ENCODE measurements at regions not wholly inside any gene's neighbourhood (a gene's known extent, or its start where the extent isn't known, plus 50 kb on each side); places are given as distances from the start of the nearest gene placed in this dataset.
"Not testable (repeated sequence)": the region's sequence is repeated elsewhere in the genome, so short reads cannot be mapped to it uniquely, and the experiment has no call there.

DNA sequence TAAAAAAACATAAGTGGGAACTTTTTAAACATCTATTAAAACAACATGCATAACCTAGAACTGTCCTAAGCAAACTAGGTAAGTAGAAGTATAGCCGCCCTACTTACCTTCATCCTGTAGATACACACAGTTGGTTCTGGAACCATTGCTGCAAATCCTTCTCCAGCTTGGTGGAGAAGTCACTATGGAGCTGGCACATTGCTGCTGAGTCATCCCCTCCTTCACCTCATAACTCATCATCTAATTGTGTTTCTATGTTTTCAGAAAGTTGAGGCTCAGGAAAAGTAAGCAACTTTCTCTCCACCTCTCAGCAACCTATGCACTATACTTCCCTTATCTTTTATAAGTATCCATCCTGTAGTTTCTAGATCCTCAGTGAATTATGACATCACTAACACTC, 269.8 kb upstream of the MMADHC start:
- Mint-ChIP-seq H3K4me3 (no peak overlapping the region), H3K27ac (no peak overlapping the region), H3K9me3 (peaks cover 3% of the 10 kb centered on the region), H3K27me3 (no peaks in the 10 kb centered on the region), H3K36me3 (no peaks in the 10 kb centered on the region), H3K4me1 (no peaks in the 10 kb centered on the region)
- DNase-seq = no peak

DNA sequence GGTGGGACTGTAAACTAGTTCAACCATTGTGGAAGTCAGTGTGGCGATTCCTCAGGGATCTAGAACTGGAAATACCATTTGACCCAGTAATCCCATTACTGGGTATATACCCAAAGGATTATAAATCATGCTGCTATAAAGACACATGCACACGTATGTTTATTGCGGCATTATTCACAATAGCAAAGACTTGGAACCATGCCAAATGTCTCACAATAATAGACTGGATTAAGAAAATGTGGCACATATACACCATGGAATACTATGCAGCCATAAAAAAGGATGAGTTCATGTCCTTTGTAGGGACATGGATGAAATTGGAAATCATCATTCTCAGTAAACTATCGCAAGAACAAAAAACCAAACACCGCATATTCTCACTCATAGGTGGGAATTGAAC, 268.3 kb upstream of the MMADHC start:
- H3K9me3 Mint-ChIP-seq, DNase-seq, H3K27me3 Mint-ChIP-seq, H3K4me1 Mint-ChIP-seq, H3K36me3 Mint-ChIP-seq, H3K4me3 Mint-ChIP-seq, H3K27ac Mint-ChIP-seq: not testable (repeated sequence)

DNA sequence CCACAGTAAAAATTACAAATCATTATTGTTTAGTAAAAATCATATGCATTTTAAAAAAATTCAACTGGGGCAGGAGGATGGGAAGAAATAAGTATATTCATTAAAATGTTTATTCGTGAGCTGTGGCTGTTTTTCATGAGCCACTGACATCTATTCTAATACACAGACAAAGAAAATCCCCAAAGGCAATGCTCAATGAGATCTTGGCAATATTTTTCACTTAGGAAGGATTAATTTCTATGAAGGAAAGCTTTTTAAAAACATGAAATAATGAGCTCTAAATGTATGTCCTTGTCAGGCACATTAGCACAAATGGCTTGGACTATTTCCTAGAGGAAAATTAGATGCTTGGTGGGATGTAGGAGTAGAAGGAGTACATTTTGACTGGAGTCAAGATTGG, 262.0 kb upstream of the MMADHC start:
- no peak overlapping the region for H3K4me3 Mint-ChIP-seq
- H3K27me3 Mint-ChIP-seq = no peaks in the 10 kb centered on the region
- H3K4me1 Mint-ChIP-seq = no peaks in the 10 kb centered on the region
- H3K27ac Mint-ChIP-seq = no peak overlapping the region
- H3K9me3 Mint-ChIP-seq = peaks cover 1% of the 10 kb centered on the region
- H3K36me3 Mint-ChIP-seq = no peaks in the 10 kb centered on the region
- no peak for DNase-seq

- peaks cover 1% of the 10 kb centered on the region for H3K9me3 Mint-ChIP-seq
- no peak overlapping the region for H3K27ac Mint-ChIP-seq
- DNase-seq = no peak
- H3K4me1 Mint-ChIP-seq = no peaks in the 10 kb centered on the region
- no peaks in the 10 kb centered on the region for H3K27me3 Mint-ChIP-seq
- H3K4me3 Mint-ChIP-seq = no peak overlapping the region
- H3K36me3 Mint-ChIP-seq = no peaks in the 10 kb centered on the region
These were observed 261.6 kb upstream of the MMADHC start for GRCh38 chr2:149849136-149849535.

DNA sequence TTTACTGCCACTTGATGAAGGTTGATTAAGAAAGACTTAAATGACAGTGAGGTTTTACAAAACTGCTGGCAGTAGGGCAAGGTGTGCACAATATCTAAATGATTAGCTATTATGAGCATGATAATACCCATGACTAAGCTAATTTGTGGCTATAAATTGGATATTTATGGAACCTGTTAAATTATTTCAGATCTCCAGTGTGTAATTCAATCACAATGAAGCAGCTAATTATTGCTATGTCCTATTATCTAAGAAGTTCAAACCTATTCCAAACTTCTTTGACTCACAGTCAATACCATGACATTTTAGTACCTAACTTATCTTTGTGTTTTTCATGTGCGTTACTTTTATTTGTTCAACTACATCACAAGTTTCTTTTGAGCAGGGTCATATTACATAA, 253.8 kb upstream of the MMADHC start:
- Mint-ChIP-seq H3K4me3 (no peak overlapping the region), H3K9me3 (peaks cover 6% of the 10 kb centered on the region), H3K27me3 (no peaks in the 10 kb centered on the region), H3K36me3 (no peaks in the 10 kb centered on the region), H3K4me1 (no peaks in the 10 kb centered on the region), H3K27ac (no peak overlapping the region)
- DNase-seq = no peak

DNA sequence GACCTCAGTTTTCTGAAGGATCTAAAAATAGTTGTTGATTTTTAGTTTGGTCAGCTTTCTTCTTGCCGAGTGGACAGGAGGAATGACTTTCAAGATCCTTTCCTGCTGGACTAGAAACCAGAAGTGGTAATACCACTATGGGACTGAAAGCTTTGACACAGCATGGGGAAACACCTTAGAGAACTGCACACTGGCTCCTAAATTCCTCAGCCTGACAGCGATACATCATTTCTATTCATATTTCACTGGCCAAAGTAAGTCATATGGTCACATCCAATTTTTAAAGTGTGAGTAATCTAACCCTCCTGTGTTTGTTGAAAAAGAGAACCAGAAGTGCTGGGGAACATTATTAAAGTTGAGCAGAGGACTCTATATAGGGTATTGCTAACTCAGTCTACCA, 244.7 kb upstream of the MMADHC start:
- Mint-ChIP-seq H3K36me3 (no peaks in the 10 kb centered on the region), H3K9me3 (peaks cover 5% of the 10 kb centered on the region), H3K27me3 (no peaks in the 10 kb centered on the region), H3K4me1 (no peaks in the 10 kb centered on the region), H3K27ac (no peak overlapping the region), H3K4me3 (no peak overlapping the region)
- DNase-seq = no peak

DNA sequence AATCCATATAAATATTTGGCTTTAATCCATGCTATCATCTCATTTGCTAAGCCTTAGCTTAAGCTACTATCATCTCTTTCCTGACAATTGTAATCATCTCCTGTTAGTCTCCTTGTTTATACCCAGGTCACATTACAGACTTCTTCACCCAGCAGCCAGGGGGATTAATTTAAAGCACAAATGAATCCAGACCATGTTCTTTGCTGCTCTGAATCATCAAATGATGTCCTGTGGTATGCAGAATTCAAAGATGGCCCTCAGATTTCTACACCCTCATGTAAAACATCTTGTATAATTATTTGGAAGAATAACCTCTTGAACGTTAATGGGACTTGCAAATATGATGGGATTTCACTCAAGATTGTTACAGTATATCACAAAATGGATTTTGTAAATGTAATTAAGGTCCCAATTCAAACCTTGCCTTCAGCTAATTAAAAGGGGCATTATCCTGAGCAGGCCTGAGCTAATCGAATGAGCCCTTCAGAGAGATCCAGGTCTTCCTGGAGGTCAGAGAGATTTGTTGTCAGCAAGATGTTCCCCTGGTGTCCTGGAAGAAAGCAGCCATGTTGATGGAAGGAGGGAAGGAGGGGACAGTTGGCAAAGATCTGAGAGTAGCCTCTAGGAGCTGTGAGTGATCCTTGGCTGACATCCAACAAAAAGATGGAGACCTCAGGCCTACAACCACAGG, 241.1 kb upstream of the MMADHC start:
- H3K4me3 Mint-ChIP-seq = no peak overlapping the region
- no peaks in the 10 kb centered on the region for H3K27me3 Mint-ChIP-seq
- H3K36me3 Mint-ChIP-seq = no peaks in the 10 kb centered on the region
- DNase-seq = no peak
- H3K9me3 Mint-ChIP-seq = peaks cover 2% of the 10 kb centered on the region
- H3K4me1 Mint-ChIP-seq = no peaks in the 10 kb centered on the region
- H3K27ac Mint-ChIP-seq = no peak overlapping the region

GRCh38 chr2:149827585-149828126, 240.1 kb upstream of the MMADHC start:
- H3K36me3 Mint-ChIP-seq = no peaks in the 10 kb centered on the region
- no peak overlapping the region for H3K4me3 Mint-ChIP-seq
- no peak for DNase-seq
- H3K4me1 Mint-ChIP-seq = no peaks in the 10 kb centered on the region
- no peaks in the 10 kb centered on the region for H3K27me3 Mint-ChIP-seq
- peaks cover 2% of the 10 kb centered on the region for H3K9me3 Mint-ChIP-seq
- no peak overlapping the region for H3K27ac Mint-ChIP-seq

DNA sequence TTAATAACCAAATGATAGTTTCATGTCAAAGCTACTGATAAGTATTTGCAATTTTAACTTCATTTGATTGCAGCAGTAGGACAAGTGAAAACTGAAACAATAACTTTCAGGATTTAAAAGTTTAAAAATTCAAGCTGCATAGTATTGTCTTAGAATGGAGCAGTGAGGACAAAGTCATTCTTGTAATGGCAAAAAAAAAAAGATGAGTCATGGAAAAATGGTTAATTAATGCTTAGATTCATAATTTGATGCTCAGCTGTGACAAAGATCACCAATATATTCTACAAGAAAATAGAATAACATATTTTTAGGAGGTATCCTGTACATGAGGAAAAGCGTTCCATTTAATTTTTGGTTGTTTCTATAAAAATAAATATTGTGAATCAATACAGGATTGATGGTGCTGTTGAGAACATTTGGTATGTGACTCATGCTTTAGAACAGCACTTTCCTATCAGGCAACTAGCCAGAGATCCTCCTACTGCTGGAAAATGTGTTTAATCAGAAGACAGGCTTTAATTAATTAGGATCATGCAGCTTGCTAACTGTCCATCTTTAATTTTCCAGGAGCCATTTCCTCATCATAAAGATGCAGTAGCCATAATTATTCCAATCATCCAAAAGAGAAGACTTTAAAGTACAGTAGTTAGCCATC, 239.0 kb upstream of the MMADHC start:
- Mint-ChIP-seq H3K4me1 (no peaks in the 10 kb centered on the region), H3K27me3 (no peaks in the 10 kb centered on the region), H3K36me3 (no peaks in the 10 kb centered on the region), H3K9me3 (peaks cover 3% of the 10 kb centered on the region), H3K27ac (no peak overlapping the region), H3K4me3 (no peak overlapping the region)
- DNase-seq = no peak

DNA sequence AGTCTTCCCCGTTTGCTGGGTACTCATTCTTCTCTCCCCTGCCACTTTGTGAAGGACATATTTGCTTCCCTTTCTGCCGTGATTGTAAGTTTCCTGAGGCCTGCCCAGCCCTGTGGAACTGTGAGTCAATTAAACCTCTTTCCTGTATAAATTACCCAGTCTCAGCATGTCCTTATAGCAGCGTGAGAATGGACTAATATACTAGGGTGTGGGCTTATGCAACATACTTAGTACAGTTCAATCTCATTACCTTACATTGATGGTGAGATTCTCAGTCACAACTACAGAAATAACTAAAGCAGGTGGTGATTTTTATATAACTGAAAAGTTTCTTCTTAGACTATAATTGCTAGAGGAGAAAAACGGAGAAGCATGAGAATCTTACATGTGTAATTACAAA, 237.9 kb upstream of the MMADHC start:
- Mint-ChIP-seq H3K4me3 (no peak overlapping the region), H3K9me3 (peaks cover 4% of the 10 kb centered on the region), H3K27ac (no peak overlapping the region), H3K4me1 (no peaks in the 10 kb centered on the region), H3K27me3 (no peaks in the 10 kb centered on the region), H3K36me3 (no peaks in the 10 kb centered on the region)
- no peak for DNase-seq

- H3K27me3 Mint-ChIP-seq = no peaks in the 10 kb centered on the region
- no peaks in the 10 kb centered on the region for H3K36me3 Mint-ChIP-seq
- H3K4me1 Mint-ChIP-seq = no peaks in the 10 kb centered on the region
- H3K27ac Mint-ChIP-seq = no peak overlapping the region
- no peak overlapping the region for H3K4me3 Mint-ChIP-seq
- peaks cover 4% of the 10 kb centered on the region for H3K9me3 Mint-ChIP-seq
- DNase-seq = no peak
These were observed 236.6 kb upstream of the MMADHC start for GRCh38 chr2:149824136-149824535.

GRCh38 chr2:149819356-149819957, 231.9 kb upstream of the MMADHC start:
- H3K4me1 Mint-ChIP-seq = no peaks in the 10 kb centered on the region
- no peak for DNase-seq
- no peak overlapping the region for H3K4me3 Mint-ChIP-seq
- H3K27me3 Mint-ChIP-seq = no peaks in the 10 kb centered on the region
- no peaks in the 10 kb centered on the region for H3K36me3 Mint-ChIP-seq
- H3K27ac Mint-ChIP-seq = no peak overlapping the region
- H3K9me3 Mint-ChIP-seq = peaks cover 2% of the 10 kb centered on the region

DNA sequence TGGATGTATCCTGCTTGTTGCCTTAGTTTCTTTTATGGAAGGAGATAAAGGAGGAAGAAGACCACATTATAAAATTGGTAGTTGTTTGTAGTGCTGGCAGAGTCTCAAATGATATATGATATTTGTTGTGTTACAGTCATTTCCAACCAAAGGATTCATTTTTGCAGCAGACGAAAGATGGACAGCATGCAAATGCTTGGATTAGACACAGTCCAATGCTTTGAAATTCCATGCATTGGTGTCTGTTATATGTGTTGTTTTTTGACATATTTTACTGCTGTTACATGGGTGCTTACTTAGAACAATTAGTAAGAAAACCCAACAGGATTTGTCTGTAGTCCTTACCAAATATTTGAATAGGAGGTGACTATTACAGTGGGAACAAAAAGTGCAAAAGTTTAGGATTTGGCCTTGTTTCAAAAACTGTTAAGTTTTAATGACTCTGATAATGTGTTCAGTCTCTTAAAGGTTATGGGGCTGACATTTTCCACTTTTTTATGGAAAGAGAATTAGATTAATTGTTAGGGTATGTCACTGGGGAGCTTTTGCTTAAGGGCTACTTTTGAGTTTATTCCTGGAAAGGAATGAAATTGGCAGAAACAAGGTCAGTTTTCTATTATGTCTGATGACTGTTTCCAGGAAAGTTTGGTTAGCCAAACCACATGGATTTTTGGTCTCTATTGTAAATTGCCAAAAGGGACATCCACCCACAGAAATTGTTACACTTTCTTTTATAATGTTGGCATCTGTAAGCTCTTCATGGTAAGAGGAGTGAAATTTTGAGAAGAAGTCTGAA, 229.4 kb upstream of the MMADHC start:
- H3K9me3 Mint-ChIP-seq = peaks cover 1% of the 10 kb centered on the region
- H3K27me3 Mint-ChIP-seq = no peaks in the 10 kb centered on the region
- H3K4me3 Mint-ChIP-seq = no peak overlapping the region
- no peak overlapping the region for H3K27ac Mint-ChIP-seq
- no peaks in the 10 kb centered on the region for H3K36me3 Mint-ChIP-seq
- no peak for DNase-seq
- H3K4me1 Mint-ChIP-seq = no peaks in the 10 kb centered on the region

- no peaks in the 10 kb centered on the region for H3K36me3 Mint-ChIP-seq
- H3K4me3 Mint-ChIP-seq = no peak overlapping the region
- H3K27ac Mint-ChIP-seq = no peak overlapping the region
- peaks cover under 1% of the 10 kb centered on the region for H3K9me3 Mint-ChIP-seq
- no peak for DNase-seq
- no peaks in the 10 kb centered on the region for H3K27me3 Mint-ChIP-seq
- H3K4me1 Mint-ChIP-seq = no peaks in the 10 kb centered on the region
These were observed 228.4 kb upstream of the MMADHC start for GRCh38 chr2:149815941-149816340.

DNA sequence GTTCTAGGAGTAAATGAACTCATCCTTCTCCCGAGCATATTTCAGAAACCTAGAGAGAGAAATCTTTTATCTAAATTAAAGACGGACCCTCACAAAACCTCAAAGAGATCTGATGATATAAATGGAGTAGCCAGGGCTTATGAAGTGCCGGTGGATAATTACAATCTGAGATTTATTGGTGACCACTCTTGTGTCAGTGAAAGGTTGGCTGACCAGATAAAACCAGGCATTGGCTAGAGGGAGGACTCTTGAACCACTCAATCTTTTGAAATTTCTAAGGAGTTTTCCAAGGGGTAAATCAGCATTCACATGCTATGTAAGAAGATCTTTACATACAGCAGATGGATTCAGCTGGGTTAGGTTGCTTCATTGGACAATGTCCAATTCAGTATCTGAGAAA, 227.3 kb upstream of the MMADHC start:
- Mint-ChIP-seq H3K27me3 (no peaks in the 10 kb centered on the region), H3K27ac (no peak overlapping the region), H3K9me3 (no peaks in the 10 kb centered on the region), H3K4me1 (no peaks in the 10 kb centered on the region), H3K36me3 (no peaks in the 10 kb centered on the region), H3K4me3 (no peak overlapping the region)
- DNase-seq = no peak
